ENCODE measurements at regions not wholly inside any gene's neighbourhood (a gene's known extent, or its start where the extent isn't known, plus 50 kb on each side); places are given as distances from the start of the nearest gene placed in this dataset.

DNA sequence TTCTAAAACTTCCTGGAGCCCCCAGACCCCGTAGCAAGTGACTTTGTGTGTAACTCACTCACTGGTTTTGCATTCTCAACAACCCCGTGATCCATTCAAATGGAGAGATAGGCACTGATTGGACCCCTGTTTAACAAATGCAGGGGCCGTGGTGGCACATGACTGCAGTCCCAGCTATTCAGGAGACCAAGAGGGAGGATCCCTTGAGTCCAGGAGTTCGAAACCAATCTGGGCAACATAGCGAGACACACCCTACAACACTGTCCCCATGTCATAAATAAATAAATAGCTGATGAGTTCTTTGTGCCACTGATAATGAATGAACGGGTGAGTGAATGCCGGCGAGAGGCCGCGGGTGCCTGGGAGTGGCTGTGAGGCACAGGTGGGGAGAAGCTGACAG lies 59.4 kb upstream of the PAX7 start:
- FAIRE-seq: no peak
- DNase-seq (ENCODE audit: low read depth, low spot score): no peak
- no peaks in the 10 kb centered on the region for H3K9me3 ChIP-seq (replicated peaks; ENCODE audit: control insufficient read depth, insufficient read depth, low read length)
- no TSS peak for BruUV-seq (replicated peaks)
- TF ChIP-seq FOS (IDR thresholded peaks at IDR 0.05; ENCODE audit: borderline replicate concordance, insufficient read depth, low read length) (no peak), GATA2 (IDR thresholded peaks at IDR 0.05; ENCODE audit: insufficient read depth, insufficient read length, low read depth, low read length) (no peak), JUN (IDR thresholded peaks at IDR 0.05; ENCODE audit: borderline replicate concordance, insufficient read depth, insufficient read length, low read depth) (no peak), EZH2 (IDR thresholded peaks at IDR 0.05; ENCODE audit: borderline replicate concordance, low read depth, low read length, severe bottlenecking) (no peak), POLR2AphosphoS5 (IDR thresholded peaks at IDR 0.05; ENCODE audit: insufficient read depth, low read depth, low read length) (no peak), MAX (IDR thresholded peaks at IDR 0.05; ENCODE audit: insufficient read depth, insufficient read length) (no peak), POLR2A (IDR thresholded peaks at IDR 0.05; ENCODE audit: low read depth, low read length) (no peak), MYC (IDR thresholded peaks at IDR 0.05; ENCODE audit: low read depth, low read length) (no peak), CTCF (IDR thresholded peaks at IDR 0.05; ENCODE audit: extremely low read depth in 1 of 2, insufficient read depth in 1 of 2, low read depth in 1 of 2, low read length in 2 of 2) (no peak)
- dilution Hi-C loops (cut with MboI; ENCODE audit: extremely low pct_ligation_motif_present, low sequenced_read_pairs) (no loop called here), intact Hi-C loops (cut with micrococcal nuclease) (no loop called here)
- no peaks in the 10 kb centered on the region for H3K36me3 ChIP-seq (ENCODE audit: control insufficient read depth in 2 of 2, extremely low read depth in 1 of 2, insufficient read depth in 2 of 2, low read length in 2 of 2)
- no peaks in the 10 kb centered on the region for H3K4me1 ChIP-seq (ENCODE audit: control insufficient read depth, extremely low read depth, insufficient read depth, low read length)
- no peaks in the 10 kb centered on the region for H3K79me2 ChIP-seq (ENCODE audit: control insufficient read depth, insufficient read depth, low read length)
- H4K20me1 ChIP-seq (replicated peaks; ENCODE audit: control insufficient read depth, extremely low read depth, insufficient read depth, low read length): no peaks in the 10 kb centered on the region
- no peaks in the 10 kb centered on the region for H3K9me1 ChIP-seq (replicated peaks; ENCODE audit: control insufficient read depth, extremely low read depth, insufficient read depth, low read length)
- ChIA-PET CTCF (interaction anchor here (1.2 to 2.8 kb wide), 4 partner anchors 10 to 910 kb away, joined by 3 to 11 read pairs (median 6); no protein-coding TSS in a partner anchor), POLR2A (no interaction called here)
- no peak overlapping the region for H3K27ac ChIP-seq (ENCODE audit: insufficient read depth, low read depth, low read length)
- H3K4me3 ChIP-seq (replicated peaks in 1 of 3; ENCODE audit: insufficient read depth in 1 of 3, low read depth in 1 of 3, low read length in 3 of 3): no peak overlapping the region
- H3K9ac ChIP-seq (replicated peaks; ENCODE audit: extremely low read depth, insufficient read depth, low read length): no peak overlapping the region
- H3K4me2 ChIP-seq (ENCODE audit: insufficient read depth, low read length): no peak overlapping the region
- no peak overlapping the region for H2AFZ ChIP-seq (ENCODE audit: low read depth, low read length)
- H3K27me3 ChIP-seq (ENCODE audit: control insufficient read depth in 2 of 2, insufficient read depth in 2 of 2, low read length in 2 of 2): no peaks in the 10 kb centered on the region
